ENCODE measurements at regions not wholly inside any gene's neighbourhood (a gene's known extent, or its start where the extent isn't known, plus 50 kb on each side); places are given as distances from the start of the nearest gene placed in this dataset.

DNA sequence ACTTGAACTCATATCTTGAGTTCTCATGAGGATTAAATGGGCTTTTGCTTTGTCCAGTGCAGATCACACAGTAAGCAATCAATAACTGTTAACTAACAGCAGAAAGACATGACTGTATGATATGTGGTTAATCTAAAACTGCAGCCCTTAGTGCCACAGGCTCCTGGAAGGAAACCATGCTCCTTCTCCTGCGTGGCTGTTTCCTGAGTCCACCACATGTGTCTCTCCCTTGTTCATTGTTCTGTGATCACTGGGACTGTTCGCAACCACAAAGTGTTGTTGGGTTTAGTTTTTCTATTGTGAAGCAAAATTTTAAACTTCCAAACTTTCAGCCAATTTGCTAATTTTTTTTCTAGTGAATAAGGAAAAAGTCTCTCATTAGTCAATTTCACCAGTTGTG, 130.9 kb upstream of the PTPRM start:
- Mint-ChIP-seq H3K27ac (no peak overlapping the region), H3K4me1 (ENCODE audit: low read depth) (no peaks in the 10 kb centered on the region), H3K4me3 (ENCODE audit: low read depth) (no peak overlapping the region), H3K36me3 (ENCODE audit: insufficient read depth) (no peaks in the 10 kb centered on the region), H3K27me3 (no peaks in the 10 kb centered on the region), H3K9me3 (ENCODE audit: low read depth) (no peaks in the 10 kb centered on the region)
- DNase-seq (ENCODE audit: low spot score, unreplicated experiment), result no peak
- TF ChIP-seq CTCF (IDR thresholded peaks at IDR 0.05; ENCODE audit: unreplicated experiment), result no peak

DNA sequence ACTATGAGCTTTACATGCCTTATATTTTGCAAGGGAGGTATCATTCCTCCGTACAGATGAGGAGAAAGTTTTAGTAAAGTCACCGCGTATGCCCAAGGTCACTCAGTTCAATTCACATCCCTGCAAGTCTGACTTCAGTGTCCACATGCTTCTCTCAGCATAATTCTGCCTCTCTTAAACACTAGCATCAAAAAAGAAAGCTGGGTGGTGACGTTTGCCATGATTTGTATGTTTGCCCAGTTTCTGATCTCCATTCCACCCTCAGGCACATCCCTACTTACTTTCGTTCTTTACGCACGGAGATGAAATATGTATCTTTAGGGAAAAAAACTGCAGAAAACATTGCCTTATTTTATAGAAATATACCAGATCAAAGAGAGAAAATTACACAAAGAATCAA, 129.2 kb upstream of the PTPRM start:
- DNase-seq (ENCODE audit: low spot score, unreplicated experiment), result no peak
- no peak overlapping the region for H3K27ac Mint-ChIP-seq
- no peaks in the 10 kb centered on the region for H3K27me3 Mint-ChIP-seq
- no peaks in the 10 kb centered on the region for H3K9me3 Mint-ChIP-seq (ENCODE audit: low read depth)
- no peak overlapping the region for H3K4me3 Mint-ChIP-seq (ENCODE audit: low read depth)
- no peaks in the 10 kb centered on the region for H3K36me3 Mint-ChIP-seq (ENCODE audit: insufficient read depth)
- TF ChIP-seq CTCF (IDR thresholded peaks at IDR 0.05; ENCODE audit: unreplicated experiment), result no peak
- H3K4me1 Mint-ChIP-seq (ENCODE audit: low read depth), result no peaks in the 10 kb centered on the region

GRCh38 chr18:7438646-7439045, 128.5 kb upstream of the PTPRM start:
- no peaks in the 10 kb centered on the region for H3K27me3 Mint-ChIP-seq
- DNase-seq (ENCODE audit: low spot score, unreplicated experiment), result no peak
- TF ChIP-seq CTCF (IDR thresholded peaks at IDR 0.05; ENCODE audit: unreplicated experiment), result no peak
- peaks cover 6% of the 10 kb centered on the region for H3K4me1 Mint-ChIP-seq (ENCODE audit: low read depth)
- no peak overlapping the region for H3K27ac Mint-ChIP-seq
- H3K4me3 Mint-ChIP-seq (ENCODE audit: low read depth), result no peak overlapping the region
- H3K9me3 Mint-ChIP-seq (ENCODE audit: low read depth), result no peaks in the 10 kb centered on the region
- no peaks in the 10 kb centered on the region for H3K36me3 Mint-ChIP-seq (ENCODE audit: insufficient read depth)

- peaks cover 2% of the 10 kb centered on the region for H3K27me3 Mint-ChIP-seq
- H3K4me1 Mint-ChIP-seq (ENCODE audit: low read depth), result peaks cover 7% of the 10 kb centered on the region
- DNase-seq (ENCODE audit: low spot score, unreplicated experiment), result no peak
- H3K36me3 Mint-ChIP-seq (ENCODE audit: insufficient read depth), result no peaks in the 10 kb centered on the region
- TF ChIP-seq CTCF (IDR thresholded peaks at IDR 0.05; ENCODE audit: unreplicated experiment), result no peak
- no peak overlapping the region for H3K27ac Mint-ChIP-seq
- H3K9me3 Mint-ChIP-seq (ENCODE audit: low read depth), result no peaks in the 10 kb centered on the region
- H3K4me3 Mint-ChIP-seq (ENCODE audit: low read depth), result no peak overlapping the region
Measured at GRCh38 chr18:7447318-7448028, 119.6 kb upstream of the PTPRM start.

GRCh38 chr18:7452331-7452730, 114.8 kb upstream of the PTPRM start:
- H3K27me3 Mint-ChIP-seq, result peaks cover 13% of the 10 kb centered on the region
- peak; percentile 69 for TF ChIP-seq CTCF (IDR thresholded peaks at IDR 0.05; ENCODE audit: unreplicated experiment)
- no peaks in the 10 kb centered on the region for H3K9me3 Mint-ChIP-seq (ENCODE audit: low read depth)
- no peaks in the 10 kb centered on the region for H3K4me1 Mint-ChIP-seq (ENCODE audit: low read depth)
- no peaks in the 10 kb centered on the region for H3K36me3 Mint-ChIP-seq (ENCODE audit: insufficient read depth)
- DNase-seq (ENCODE audit: low spot score, unreplicated experiment), result no peak
- no peak overlapping the region for H3K27ac Mint-ChIP-seq
- H3K4me3 Mint-ChIP-seq (ENCODE audit: low read depth), result no peak overlapping the region

Measured in progenitor cell of endocrine pancreas (in vitro differentiated cells).